NOMO-1 treated with DMSO at 0.1 percent for 48 hours (cell line): ENCODE measurements at regions not wholly inside any gene's neighbourhood (a gene's known extent, or its start where the extent isn't known, plus 50 kb on each side); places are given as distances from the start of the nearest gene placed in this dataset.

Experiments
- DNase-seq: peaks from one replicate; lab custom pipeline; 2025; ENCODE audit not compliant: unreplicated experiment; lab: John Stamatoyannopoulos, UW

DNA sequence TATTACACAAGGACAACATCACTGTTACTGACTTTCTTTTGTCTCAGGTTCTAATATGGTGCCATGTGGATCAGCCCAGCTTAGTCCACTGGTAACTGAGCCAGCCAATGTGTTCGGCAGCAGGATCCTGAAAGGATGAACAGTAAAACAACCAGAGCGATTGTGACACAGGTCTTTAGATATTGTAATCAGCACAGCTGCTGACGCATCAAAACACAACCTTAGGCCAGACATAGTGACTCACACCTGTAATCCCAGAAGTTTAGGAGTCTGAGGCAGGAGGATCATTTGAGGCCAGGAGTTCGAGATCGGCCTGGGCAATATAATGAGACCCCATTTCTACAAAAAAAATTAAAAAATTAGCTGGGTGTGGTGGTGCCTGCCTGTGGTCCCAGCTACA, 183.4 kb upstream of the CDH20 start:
- no peak for DNase-seq

DNA sequence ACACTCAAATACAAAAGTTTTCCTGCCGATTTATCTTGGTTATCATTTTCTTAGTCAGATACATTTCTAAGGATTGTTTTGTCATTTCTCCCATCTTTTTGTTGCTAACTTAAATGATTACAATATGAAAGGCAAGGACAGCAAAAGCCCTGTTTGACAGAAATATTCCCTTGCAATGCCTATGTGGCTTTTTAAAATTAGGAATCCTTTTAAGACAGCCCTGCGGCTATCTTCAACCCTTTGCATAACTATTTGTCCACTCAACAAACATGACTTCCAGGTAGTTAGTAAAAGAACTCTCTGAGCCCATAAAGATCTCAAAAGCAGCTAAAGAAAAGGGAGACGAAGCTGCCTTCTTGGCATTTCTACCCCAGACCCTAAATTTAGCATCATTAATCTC, 179.7 kb upstream of the CDH20 start:
- no peak for DNase-seq

DNA sequence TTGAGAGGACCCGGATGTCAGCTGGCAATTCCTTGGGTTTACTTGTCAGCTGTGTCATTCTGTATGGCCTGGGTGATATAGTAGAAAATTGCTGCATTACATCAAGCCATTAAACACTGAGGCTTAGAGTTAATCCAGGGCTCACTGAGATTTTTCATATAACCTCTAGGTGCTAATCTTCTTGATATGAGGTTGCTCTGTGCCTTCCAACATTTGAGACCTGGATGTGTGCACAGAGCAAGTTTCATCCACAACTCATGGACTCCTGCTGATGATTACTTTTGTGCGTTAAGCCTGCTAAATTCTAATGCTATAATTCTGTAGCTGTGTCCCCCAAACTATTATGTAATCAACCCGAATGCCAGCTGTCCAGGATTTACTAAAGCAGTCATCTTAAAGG, 178.4 kb upstream of the CDH20 start:
- DNase-seq, result no peak

DNA sequence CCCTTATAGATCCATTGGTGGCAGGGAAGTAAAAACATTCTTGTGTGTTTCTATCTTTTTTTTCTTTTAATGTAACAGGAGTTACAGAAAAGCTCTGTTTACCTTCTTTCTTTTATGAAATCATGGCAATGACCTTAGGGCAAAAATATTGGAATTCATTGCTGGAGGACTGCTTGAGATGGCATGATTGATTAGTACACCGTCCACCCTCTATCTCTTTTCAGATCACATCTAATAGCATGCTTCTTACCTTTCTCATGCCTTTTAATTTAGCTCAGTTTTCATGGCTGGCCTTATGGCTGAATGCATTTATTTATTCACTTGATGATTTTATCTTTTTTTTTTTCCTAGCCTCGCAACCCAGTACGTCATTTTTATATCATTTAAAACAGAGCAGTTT, 177.6 kb upstream of the CDH20 start:
- no peak for DNase-seq

DNA sequence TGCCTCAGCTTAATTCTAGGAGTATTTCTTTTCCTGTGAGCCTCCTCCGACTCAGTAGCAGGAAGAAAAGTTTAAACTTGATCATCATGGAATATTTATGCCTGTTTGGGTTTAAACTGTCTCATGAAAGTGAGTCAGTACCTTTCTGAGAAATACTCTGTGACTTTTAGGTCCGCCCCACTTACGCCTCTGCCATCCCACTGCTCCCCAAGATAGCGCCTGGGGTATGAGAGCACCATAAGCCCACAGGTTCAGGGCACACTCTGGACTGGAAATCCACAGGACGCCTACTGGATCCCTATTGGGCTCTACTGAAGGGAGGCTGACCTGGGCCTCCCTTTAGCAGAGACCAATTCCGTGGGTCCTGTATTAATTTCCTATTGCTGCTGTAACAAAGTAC, 175.8 kb upstream of the CDH20 start:
- no peak for DNase-seq

DNA sequence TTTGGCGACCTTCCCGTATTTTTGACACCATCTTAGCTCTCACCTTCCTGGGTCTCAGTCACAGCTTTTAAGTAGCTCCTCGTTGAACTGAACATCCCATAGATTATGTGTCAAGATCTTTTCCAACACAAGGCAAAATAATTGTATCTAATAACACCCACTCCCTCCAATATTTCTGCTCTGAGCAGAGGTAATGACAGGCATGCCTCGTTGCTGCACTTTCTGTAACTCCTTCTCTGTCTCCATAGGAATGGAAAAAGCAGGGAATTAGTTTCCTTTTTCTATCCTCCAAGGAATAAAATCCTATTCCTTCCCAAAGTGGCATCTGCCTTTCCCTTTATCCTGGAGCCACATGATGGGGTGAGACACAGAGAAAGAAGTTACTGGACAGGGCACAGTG, 174.0 kb upstream of the CDH20 start:
- DNase-seq, result no peak

DNA sequence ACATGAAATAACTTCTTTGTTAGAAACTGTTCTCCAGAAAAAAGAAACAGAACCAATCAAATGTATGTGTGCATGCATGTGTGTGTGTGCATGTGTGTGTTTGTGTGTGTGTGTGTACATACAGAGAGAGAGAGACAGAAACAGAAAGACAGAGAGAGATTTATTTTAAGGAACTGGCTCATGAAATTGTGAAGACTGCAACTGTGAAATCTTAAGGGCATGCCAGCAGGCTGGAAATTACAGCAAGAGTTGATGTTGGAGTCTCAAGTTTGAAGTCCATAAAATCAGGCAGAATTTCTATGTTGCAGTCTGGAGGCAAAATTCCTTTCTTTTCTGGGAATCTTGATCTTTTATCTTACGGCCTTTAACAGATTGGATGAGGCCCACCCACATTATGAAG, 168.9 kb upstream of the CDH20 start:
- no peak for DNase-seq

DNA sequence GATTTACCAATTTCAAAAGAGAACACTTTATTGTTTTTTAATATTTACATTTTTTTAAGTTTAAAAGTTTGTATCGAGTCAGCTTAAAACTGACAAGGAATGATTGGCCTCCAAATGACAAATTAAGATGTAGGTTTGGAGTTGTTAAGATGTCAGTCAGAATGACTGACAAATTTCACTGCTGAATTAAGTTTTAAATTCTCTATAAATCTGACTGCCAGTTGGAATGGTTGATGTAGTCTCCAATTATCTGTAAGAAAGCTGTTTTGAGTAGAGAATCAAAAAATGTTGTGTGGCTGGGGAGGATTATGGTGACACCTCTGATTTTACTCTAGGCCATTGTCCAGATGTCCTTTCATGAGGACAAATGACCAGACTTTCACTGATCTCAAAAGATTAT, 165.3 kb upstream of the CDH20 start:
- DNase-seq, result no peak

DNA sequence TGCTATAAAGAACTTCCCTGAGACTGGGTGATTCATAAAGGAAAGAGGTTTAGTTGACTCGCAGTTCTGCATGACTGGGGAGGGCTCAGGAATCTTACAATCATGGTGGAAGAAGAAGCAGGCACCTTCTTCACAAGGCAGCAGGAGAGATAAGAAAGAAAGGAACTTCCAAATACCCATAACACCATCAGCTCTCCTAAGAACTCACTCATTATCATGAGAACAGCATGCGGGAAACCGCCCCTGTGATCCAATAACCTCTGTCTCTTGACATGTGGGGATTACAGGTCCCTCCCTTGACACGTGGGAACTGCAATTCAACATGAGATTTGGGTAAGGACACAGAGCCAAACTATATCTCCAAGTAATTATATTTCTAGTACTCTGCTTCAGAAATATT, 163.8 kb upstream of the CDH20 start:
- no peak for DNase-seq

DNA sequence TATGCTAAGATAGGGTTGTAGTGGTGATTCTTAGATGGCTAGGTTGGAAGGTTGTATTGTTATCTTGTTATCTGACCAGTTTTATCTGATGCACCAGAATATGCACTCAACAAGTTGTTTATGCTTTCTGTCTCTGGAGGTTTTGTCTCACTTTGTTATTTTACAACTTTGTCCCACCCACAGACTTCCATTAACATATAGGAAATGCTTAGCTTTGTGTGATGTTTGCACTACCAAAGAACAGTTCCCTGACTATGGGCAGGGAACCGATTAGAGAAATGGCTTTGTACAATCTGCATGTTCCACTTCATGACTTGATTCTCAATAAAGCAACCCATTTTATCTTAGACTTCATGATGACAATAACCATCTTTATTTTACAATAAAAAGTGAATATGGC, 160.6 kb upstream of the CDH20 start:
- DNase-seq, result no peak

DNA sequence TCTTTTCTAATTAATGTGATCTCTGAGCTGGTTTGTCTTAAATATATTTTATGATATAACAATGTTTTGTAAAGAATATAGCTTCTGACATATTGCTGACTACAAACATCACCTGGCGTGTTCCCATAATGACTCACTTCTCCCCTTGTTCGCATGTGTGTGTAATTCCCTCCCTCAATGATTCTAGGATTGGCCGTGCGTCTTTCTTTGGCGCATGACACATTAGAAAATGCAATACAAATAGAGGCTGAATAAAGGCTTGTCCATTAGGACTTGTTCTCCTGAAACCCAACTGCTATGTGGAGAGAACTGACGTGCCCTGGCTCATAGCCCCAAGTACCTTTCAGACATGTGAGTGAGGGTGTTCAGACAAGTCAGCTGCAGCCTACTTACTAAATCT, 159.7 kb upstream of the CDH20 start:
- no peak for DNase-seq

DNA sequence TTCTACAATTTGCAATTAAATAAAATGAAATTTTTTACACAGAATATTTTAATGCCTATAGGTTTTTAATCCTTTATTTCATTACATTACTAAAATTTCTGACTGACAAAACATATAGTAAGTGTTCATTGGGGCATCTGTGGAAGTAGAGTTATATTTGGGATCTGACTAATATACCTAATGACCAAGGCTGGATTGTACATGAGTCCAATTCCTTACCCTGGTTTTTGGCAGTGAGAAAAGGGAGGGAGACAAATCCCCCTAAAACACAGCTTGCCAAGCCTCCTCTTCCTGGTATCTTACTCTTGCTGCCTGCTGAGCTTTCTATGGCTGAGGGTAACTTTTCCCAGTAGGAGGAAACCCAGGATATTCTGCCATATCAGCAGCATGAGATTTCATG, 149.4 kb upstream of the CDH20 start:
- no peak for DNase-seq

DNA sequence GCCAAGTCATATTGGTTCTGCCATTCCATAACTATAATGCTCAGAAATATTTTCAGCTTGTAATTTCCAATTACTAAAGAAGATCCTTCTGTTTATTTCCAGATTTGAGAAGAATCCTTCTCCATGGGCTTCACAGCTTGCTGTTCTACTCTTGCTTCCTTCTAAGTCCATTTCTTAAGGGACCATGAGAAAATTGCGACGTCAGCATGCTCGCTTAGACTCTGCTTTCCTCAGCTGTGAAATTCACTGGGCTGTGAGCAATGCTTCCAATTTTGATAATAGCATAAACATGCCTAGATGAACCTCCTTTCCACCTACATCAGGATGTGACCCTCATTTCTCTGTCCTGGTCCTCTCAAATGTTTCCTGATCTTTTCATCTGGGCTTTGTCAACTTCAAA, 145.3 kb upstream of the CDH20 start:
- no peak for DNase-seq

DNA sequence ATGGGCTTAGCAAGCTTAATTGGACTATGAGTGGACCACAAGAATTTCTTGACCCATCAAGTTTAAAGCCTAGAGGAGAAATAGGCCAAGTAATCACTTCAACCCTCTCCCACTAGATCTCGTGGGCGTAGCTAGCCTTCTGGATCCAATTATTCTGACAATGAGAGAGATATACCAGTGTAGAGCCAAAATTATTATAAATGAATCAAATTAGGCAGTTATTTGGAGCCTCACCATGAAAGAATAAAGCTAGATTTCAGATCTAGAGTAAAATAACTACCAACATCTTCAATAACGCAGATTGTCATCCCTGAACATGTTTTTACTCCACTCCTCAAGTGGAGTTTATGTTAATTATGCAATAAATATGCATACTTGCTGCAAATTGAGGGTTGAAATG, 143.9 kb upstream of the CDH20 start:
- DNase-seq, result no peak

DNA sequence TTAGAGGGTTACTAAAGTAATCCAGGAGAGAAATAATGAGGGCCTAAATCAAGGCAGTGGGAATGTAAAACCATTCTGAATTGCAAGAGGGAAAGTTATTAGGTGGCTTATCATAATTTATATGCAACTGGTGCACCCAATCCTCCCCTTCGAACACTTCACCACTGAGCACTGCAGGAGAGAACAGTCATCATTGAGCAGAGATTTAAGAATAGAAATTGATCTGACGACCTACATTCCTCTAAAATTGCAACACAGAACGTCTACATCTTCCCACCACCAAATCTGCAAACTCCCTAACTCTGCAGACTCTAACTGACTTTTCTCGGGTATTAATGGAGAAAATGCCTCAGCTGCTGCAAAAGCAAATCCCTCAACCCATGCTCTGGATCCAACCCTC, 138.5 kb upstream of the CDH20 start:
- DNase-seq, result no peak

DNA sequence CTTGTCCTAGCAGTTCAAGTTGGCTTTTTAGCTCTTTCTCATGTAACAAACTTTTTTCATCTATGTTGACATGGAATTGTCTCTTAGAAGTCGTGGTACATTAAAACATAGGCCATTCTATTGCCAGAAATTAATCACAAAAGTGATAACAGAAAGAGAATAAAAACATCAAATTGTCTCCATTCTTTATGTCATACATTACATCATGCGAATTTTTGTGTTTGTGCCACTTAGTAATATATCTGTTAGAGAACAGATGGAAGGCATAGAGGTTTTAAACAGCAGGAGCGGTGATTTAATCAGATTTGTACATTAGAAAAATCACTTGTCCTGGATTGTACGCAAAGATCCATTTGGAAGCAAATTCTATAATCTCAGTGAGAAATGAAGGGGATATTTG, 136.5 kb upstream of the CDH20 start:
- DNase-seq, result no peak

DNA sequence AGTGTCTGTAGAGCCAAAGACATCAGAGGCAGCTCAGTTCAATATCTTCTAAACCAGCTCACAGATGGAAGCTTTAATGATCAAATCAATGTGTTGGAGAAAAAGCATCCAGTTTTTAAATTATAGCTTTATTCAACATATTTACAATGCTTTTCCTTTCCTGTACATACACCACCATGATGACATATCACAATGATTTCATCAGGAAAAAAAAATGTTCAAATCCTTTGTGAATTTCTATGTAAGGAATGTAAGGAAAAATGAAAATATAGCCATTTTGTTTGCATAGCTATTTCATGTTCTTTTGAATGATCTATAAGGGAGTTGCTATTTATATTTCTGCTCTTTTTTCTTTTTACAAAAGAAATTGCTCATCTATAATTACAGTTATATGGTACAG, 134.7 kb upstream of the CDH20 start:
- DNase-seq, result no peak

DNA sequence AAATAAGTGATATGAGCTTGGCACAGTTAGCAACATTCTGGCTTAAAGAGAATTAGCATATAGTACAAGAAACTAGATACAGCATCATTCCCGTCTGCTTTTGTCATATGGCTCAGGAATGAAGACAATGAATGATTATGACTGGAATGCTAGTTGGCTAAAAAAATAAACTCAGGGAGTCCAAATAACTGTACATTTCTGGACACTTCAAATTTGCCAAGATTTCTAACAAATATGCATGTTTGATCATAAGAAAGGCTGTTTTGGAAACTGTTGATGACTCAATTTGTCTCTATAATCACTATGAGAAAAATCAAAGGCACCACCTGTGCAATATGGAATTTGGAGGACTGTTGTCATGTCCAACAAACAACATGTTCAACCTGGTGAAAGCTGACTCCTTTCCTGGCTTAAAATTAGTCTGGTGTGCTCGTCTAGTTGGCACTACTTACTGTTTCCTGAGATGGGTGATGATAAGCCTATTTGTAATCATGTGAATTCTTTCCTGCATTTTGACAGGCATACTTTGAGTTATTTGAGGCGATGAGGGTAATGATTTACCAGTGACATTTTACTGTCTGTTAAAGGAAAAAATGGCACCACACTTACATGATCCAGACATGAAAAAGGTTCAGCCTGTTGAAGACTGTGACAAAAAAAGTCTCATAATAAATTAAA, 133.9 kb upstream of the CDH20 start:
- DNase-seq, result no peak

DNA sequence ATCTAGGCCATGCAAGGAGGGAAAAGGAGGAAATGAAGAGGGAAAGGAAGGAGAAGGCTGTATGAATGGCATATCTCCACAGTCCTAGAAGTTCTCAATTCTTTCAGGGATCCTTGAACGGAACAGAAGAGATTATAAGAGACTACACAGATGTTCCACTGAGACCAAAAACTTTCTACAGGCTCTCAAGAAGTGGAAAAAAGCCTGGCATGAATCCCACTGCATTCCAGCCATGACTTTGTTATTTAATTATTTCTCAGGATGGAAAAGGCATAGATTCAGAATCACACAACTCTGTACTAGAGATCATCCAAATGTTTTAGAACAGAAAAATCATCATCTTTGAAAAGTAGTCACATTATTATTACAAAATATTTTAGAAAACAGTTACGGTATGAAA, 131.7 kb upstream of the CDH20 start:
- no peak for DNase-seq

DNA sequence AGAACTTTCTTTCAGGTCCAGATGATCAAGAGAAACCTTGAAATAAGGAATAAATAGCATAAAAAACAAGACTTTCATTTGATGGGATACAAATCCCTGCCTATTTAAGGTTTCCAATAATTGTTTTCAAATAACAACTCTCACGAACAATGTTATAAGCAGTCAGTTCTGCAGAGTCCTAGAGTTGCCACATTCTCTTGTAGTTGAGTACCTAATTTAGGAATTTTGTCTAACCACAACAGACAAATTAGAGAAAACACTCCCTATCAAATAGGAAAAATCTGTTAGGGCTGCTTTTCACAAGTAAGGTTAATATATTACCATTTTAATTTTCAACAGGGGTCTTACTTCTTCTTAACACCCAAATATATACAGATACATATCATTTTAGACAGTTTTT, 130.1 kb upstream of the CDH20 start:
- DNase-seq, result no peak

DNA sequence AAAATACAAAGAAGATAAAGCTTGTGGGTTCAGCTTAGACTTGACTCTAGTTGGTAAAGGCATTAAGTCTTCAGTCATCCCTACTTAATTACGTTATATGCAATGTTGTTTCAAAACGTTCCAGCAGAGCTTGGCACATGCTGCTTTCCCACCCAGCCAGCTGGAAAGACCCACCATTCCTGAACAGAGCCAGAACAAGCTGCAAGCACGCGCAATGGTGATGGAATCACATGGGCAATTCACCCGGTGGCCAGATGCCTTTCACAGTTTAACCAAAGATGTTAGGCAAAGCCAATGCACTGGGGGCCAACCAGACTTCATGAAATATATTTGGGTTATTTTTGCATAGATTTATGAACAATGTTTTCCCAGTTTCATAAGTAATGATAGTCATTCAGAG, 123.4 kb upstream of the CDH20 start:
- DNase-seq, result no peak

DNA sequence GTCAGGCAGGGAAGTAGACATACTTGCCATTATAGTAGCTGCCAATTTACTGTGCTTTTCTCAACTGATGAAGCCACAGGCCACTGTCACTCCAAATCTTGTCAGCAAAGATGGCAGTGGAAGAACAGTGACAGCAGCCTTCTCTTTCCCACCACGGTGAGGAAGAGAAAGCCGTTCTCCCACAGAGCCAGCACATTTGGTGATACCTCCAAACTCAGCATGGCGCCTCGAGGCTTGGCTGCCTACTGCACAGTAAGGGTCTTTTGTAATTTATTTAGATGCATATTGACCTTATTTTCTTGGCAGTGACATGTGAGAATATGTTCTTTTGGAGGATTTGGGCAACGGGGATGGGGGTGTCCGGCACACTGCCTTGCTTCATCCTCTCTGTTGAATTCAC, 117.2 kb upstream of the CDH20 start:
- DNase-seq, result no peak

DNA sequence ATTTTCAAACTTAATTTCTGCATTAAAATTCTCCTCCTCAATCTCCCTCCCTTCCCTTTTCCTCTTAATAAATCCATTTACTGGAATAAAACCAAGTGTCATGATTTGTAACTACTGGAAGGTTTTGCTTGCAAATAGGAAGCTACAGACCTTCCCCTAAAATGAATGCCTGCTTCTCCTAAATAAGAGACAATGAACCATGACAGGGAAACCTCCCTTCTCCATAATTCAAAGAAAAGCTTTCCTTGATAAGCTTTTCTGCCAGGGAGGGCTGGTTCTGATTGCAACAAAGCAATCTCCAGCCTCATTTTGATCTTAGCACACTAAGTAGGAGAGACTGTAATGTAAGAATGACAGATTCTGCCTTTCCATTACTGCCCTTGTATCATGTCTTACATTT, 111.0 kb upstream of the CDH20 start:
- DNase-seq, result no peak

DNA sequence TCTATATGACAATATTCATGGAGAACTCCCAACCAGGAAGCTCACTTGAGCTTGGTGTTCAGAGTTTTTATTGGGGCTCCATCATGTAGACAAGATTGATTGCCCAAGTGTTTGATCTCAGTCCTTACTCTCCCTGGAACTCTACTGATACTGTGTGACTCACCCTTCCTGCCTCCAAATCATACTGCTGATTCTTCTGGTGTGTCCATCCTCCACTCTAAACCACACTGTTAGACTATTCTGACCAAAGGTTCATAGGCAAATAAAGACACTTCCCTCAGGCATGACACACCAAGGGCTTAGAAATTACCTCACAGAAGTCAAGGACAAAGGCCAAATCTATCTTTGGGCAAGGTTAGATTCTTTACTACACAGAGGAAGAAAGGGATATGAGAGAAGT, 107.9 kb upstream of the CDH20 start:
- DNase-seq, result no peak
